GM23338 (cell line): ENCODE measurements at regions not wholly inside any gene's neighbourhood (a gene's known extent, or its start where the extent isn't known, plus 50 kb on each side); places are given as distances from the start of the nearest gene placed in this dataset.

Experiments used
- ATAC-seq: fragments of 200-7000 bp; cut with Tn5 transposase; 3 replicates; pipeline ENCODE4 v1.9.1; 2020
- DNase-seq: peaks from one replicate; pipeline ENCODE4 v3.0.0-alpha.2; 2015; ENCODE audit warnings: low spot score
- H2AFZ ChIP-seq: fragments of 200-600 bp; sonication (generic); 2 replicates; pipeline ENCODE4 v1.8.0; 2016; ENCODE audit warnings: antibody characterized with exemption, mild to moderate bottlenecking, moderate library complexity
- H3F3A ChIP-seq: fragments of 200-600 bp; sonication (generic); replicated peaks from 2 replicates; pipeline ENCODE4 v1.8.0; 2017; ENCODE audit warnings: antibody characterized with exemption, mixed run types, low read depth
- H3K27ac ChIP-seq: fragments of 200-600 bp; sonication (generic); 2 replicates; pipeline ENCODE4 v1.6.1; 2016; ENCODE audit warnings: low read depth
- H3K27me3 ChIP-seq: fragments of 200-600 bp; sonication (generic); 2 replicates; pipeline ENCODE4 v1.8.0; 2016; ENCODE audit warnings: mild to moderate bottlenecking, mixed run types, moderate library complexity; ENCODE audit not compliant: insufficient read depth
- H3K36me3 ChIP-seq: fragments of 200-600 bp; sonication (generic); 2 replicates; pipeline ENCODE4 v1.8.0; 2016; ENCODE audit warnings: mild to moderate bottlenecking; ENCODE audit not compliant: insufficient read depth
- H3K4me1 ChIP-seq: fragments of 200-600 bp; sonication (generic); 2 replicates; pipeline ENCODE4 v1.8.0; 2016; ENCODE audit warnings: mild to moderate bottlenecking, moderate library complexity; ENCODE audit not compliant: insufficient read depth
- H3K4me2 ChIP-seq: fragments of 200-600 bp; sonication (generic); 2 replicates; pipeline ENCODE4 v1.7.1; 2017; ENCODE audit warnings: mixed run types
- H3K4me3 ChIP-seq: fragments of 200-600 bp; sonication (generic); 2 replicates; pipeline ENCODE4 v1.6.1; 2016; ENCODE audit warnings: mixed run types
- H3K79me2 ChIP-seq: fragments of 200-600 bp; sonication (generic); replicated peaks from 2 replicates; pipeline ENCODE4 v1.8.0; 2017; ENCODE audit warnings: mild to moderate bottlenecking; ENCODE audit not compliant: insufficient read depth
- H3K9me2 ChIP-seq: fragments of 200-600 bp; sonication (generic); 2 replicates; pipeline ENCODE4 v1.8.0; 2017; ENCODE audit not compliant: insufficient read depth
- H4K20me1 ChIP-seq: fragments of 200-600 bp; sonication (generic); replicated peaks from 2 replicates; pipeline ENCODE4 v1.8.0; 2017; ENCODE audit warnings: mild to moderate bottlenecking; ENCODE audit not compliant: insufficient read depth
- H3K27ac Mint-ChIP-seq: 2 replicates; pipeline ENCODE4 v1.8.0; 2020; ENCODE audit warnings: inconsistent platforms, mild to moderate bottlenecking, moderate library complexity, mixed read lengths
- H3K27me3 Mint-ChIP-seq: 3 replicates; pipeline ENCODE4 v1.8.0; 2022; ENCODE audit warnings: low read depth, mild to moderate bottlenecking, moderate library complexity, mixed read lengths, inconsistent platforms; ENCODE audit not compliant: insufficient read depth, poor library complexity
- H3K36me3 Mint-ChIP-seq: 3 replicates; pipeline ENCODE4 v1.8.0; 2021; ENCODE audit warnings: low read depth, mild to moderate bottlenecking, inconsistent platforms, moderate library complexity, mixed read lengths
- H3K4me1 Mint-ChIP-seq: 3 replicates; pipeline ENCODE4 v1.8.0; 2020; ENCODE audit warnings: mild to moderate bottlenecking, inconsistent platforms, mixed read lengths
- H3K4me3 Mint-ChIP-seq: 3 replicates; pipeline ENCODE4 v1.8.0; 2021; ENCODE audit warnings: moderate library complexity, mild to moderate bottlenecking, inconsistent platforms, mixed read lengths
- H3K9me3 Mint-ChIP-seq: 3 replicates; pipeline ENCODE4 v1.8.0; 2020; ENCODE audit warnings: moderate library complexity, mild to moderate bottlenecking, inconsistent platforms, mixed read lengths
- CTCF ChIP-seq, 2 experiments: fragments of 200-600 bp in 1 of 2; sonication (generic) in 1 of 2; conservative IDR thresholded peaks; 2 replicates each; pipeline versions ENCODE4 v1.5.1 to v1.6.1; 2016 to 2017; ENCODE audit warnings: antibody characterized with exemption in 2 of 2, low read depth in 2 of 2, mild to moderate bottlenecking in 2 of 2, moderate library complexity in 1 of 2
- EZH2 ChIP-seq: fragments of 200-600 bp; sonication (generic); IDR thresholded peaks from one replicate; pipeline ENCODE4 v1.8.0; 2017; ENCODE audit warnings: antibody characterized with exemption, mild to moderate bottlenecking, low read depth; ENCODE audit not compliant: unreplicated experiment
- EZH2phosphoT487 ChIP-seq: fragments of 200-600 bp; sonication (generic); IDR thresholded peaks from one replicate; pipeline ENCODE4 v1.8.1; 2018; ENCODE audit warnings: antibody characterized with exemption; ENCODE audit not compliant: unreplicated experiment
- JUNB ChIP-seq: IDR thresholded peaks from one replicate; pipeline ENCODE4 v1.6.1; 2016; ENCODE audit warnings: antibody characterized with exemption; ENCODE audit not compliant: unreplicated experiment
- NANOG ChIP-seq: IDR thresholded peaks from 2 replicates; pipeline ENCODE4 v1.6.1; 2016; ENCODE audit warnings: antibody characterized with exemption, borderline replicate concordance
- REST ChIP-seq: IDR thresholded peaks from one replicate; pipeline ENCODE4 v1.6.1; 2018; ENCODE audit warnings: antibody characterized with exemption; ENCODE audit not compliant: unreplicated experiment
- STAT1 ChIP-seq: IDR thresholded peaks from one replicate; pipeline ENCODE4 v1.6.1; 2016; ENCODE audit warnings: antibody characterized with exemption; ENCODE audit not compliant: unreplicated experiment
- ZNF114 ChIP-seq: fragments of 250-450 bp; sonication (Bioruptor Pico); IDR thresholded peaks from 2 replicates; pipeline ENCODE4 v1.5.0; 2020; ENCODE audit warnings: mild to moderate bottlenecking, moderate library complexity
- ZNF331 ChIP-seq: fragments of 250-450 bp; sonication (Bioruptor Pico); IDR thresholded peaks from 2 replicates; pipeline ENCODE4 v1.5.0; 2020; ENCODE audit warnings: low read depth, mild to moderate bottlenecking, moderate library complexity
- TF ChIP-seq, protein P1 (sequence below): IDR thresholded peaks from 2 replicates; pipeline ENCODE4 v1.6.1; 2016; ENCODE audit warnings: antibody characterized with exemption

- Histone ChIP-seq H3K4me2 (no peak overlapping the region), H3K27me3 (no peaks in the 10 kb centered on the region), H3K36me3 (no peaks in the 10 kb centered on the region), H3F3A (no peaks in the 10 kb centered on the region), H3K9me2 (no peaks in the 10 kb centered on the region), H3K4me1 (peaks cover 10% of the 10 kb centered on the region), H3K27ac (no peak overlapping the region), H3K4me3 (no peak overlapping the region), H2AFZ (no peak overlapping the region), H3K79me2 (no peaks in the 10 kb centered on the region), H4K20me1 (no peaks in the 10 kb centered on the region)
- DNase-seq: no peak
- no peaks in the 10 kb centered on the region for H3K36me3 Mint-ChIP-seq
- H3K27me3 Mint-ChIP-seq: peaks cover 2% of the 10 kb centered on the region
- H3K9me3 Mint-ChIP-seq: peaks cover 2% of the 10 kb centered on the region; the same call in 1 of the 3 replicates
- no peak overlapping the region for H3K27ac Mint-ChIP-seq
- H3K4me1 Mint-ChIP-seq: peaks cover 7% of the 10 kb centered on the region
- no peak for ATAC-seq
- H3K4me3 Mint-ChIP-seq: no peak overlapping the region
- TF ChIP-seq NANOG: no peak
- no peak for TF ChIP-seq EZH2phosphoT487
- TF ChIP-seq ZNF114 (CRISPR knock-in tag): no peak
Observed at GRCh38 chr19:28915737-28916460, 297.1 kb downstream of the UQCRFS1 start.

- no peak overlapping the region for H2AFZ ChIP-seq
- no peak overlapping the region for H3K27ac Mint-ChIP-seq
- H3K36me3 Mint-ChIP-seq: no peaks in the 10 kb centered on the region
- no peaks in the 10 kb centered on the region for H3K9me2 ChIP-seq
- H3K79me2 ChIP-seq: no peaks in the 10 kb centered on the region
- no peaks in the 10 kb centered on the region for H3K36me3 ChIP-seq
- H3K27me3 ChIP-seq: no peaks in the 10 kb centered on the region
- H3K4me1 ChIP-seq: peaks cover 3% of the 10 kb centered on the region
- H3F3A ChIP-seq: no peaks in the 10 kb centered on the region
- peaks cover under 1% of the 10 kb centered on the region; the same call in 1 of the 3 replicates for H3K4me1 Mint-ChIP-seq
- ATAC-seq (no peak), DNase-seq (no peak)
- no peak overlapping the region for H3K4me2 ChIP-seq
- H3K4me3 Mint-ChIP-seq: no peak overlapping the region
- no peak overlapping the region for H3K27ac ChIP-seq
- H3K9me3 Mint-ChIP-seq: peaks cover 2% of the 10 kb centered on the region; the same call in 1 of the 3 replicates
- H3K4me3 ChIP-seq: no peak overlapping the region
- H3K27me3 Mint-ChIP-seq: peaks cover 6% of the 10 kb centered on the region
- no peaks in the 10 kb centered on the region for H4K20me1 ChIP-seq
- TF ChIP-seq, protein P1, sequence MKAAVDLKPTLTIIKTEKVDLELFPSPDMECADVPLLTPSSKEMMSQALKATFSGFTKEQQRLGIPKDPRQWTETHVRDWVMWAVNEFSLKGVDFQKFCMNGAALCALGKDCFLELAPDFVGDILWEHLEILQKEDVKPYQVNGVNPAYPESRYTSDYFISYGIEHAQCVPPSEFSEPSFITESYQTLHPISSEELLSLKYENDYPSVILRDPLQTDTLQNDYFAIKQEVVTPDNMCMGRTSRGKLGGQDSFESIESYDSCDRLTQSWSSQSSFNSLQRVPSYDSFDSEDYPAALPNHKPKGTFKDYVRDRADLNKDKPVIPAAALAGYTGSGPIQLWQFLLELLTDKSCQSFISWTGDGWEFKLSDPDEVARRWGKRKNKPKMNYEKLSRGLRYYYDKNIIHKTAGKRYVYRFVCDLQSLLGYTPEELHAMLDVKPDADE: no peak
- TF ChIP-seq REST (no peak), EZH2phosphoT487 (no peak), EZH2 (no peak), NANOG (no peak), STAT1 (no peak), ZNF331 (CRISPR knock-in tag) (no peak), JUNB (no peak), ZNF114 (CRISPR knock-in tag) (no peak), CTCF (conservative IDR thresholded peaks at IDR 0.05; ENCODE audit: low read depth in 2 of 2) (no peak)
Observed at GRCh38 chr19:28915202-28915601, 297.7 kb downstream of the UQCRFS1 start.
